ENCODE measurements at regions not wholly inside any gene's neighbourhood (a gene's known extent, or its start where the extent isn't known, plus 50 kb on each side); places are given as distances from the start of the nearest gene placed in this dataset.

- intact Hi-C loops (cut with micrococcal nuclease; ENCODE audit: unreplicated experiment) (no loop called here), in situ Hi-C loops (cut with MboI) (no loop called here)
- Histone ChIP-seq H3K4me1 (ENCODE audit: control insufficient read depth, insufficient read depth, low read length) (no peaks in the 10 kb centered on the region), H3K9me3 (replicated peaks; ENCODE audit: control insufficient read depth, insufficient read depth, low read length) (no peaks in the 10 kb centered on the region), H3K36me3 (ENCODE audit: control insufficient read depth in 2 of 2, insufficient read depth in 2 of 2, low read length in 1 of 2) (no peaks in the 10 kb centered on the region), H4K20me1 (ENCODE audit: control insufficient read depth, insufficient read depth) (no peaks in the 10 kb centered on the region), H3K79me2 (ENCODE audit: control insufficient read depth, insufficient read depth, low read length) (no peaks in the 10 kb centered on the region), H3K9ac (ENCODE audit: control insufficient read depth, insufficient read depth, low read length) (no peak overlapping the region), H3K27ac (ENCODE audit: control insufficient read depth, insufficient read depth) (no peak overlapping the region), H3K4me3 (no peak overlapping the region), H2AFZ (ENCODE audit: control insufficient read depth, low read depth, low read length) (no peak overlapping the region), H3K27me3 (replicated peaks in 1 of 2; ENCODE audit: control insufficient read depth in 2 of 2, insufficient read depth in 2 of 2, low read length in 1 of 2) (no peaks in the 10 kb centered on the region), H3K4me2 (ENCODE audit: control insufficient read depth, insufficient read depth) (no peak overlapping the region)
- RAD21 ChIA-PET (ENCODE audit: unreplicated experiment) = no interaction called here
- no TSS peak for BruUV-seq (replicated peaks)
- WGBS (ENCODE audit: insufficient coverage, insufficient replicate concordance, low lambda C conversion rate, missing lambda C conversion rate) = 79% methylated on average over 3 of the region's 3 CpGs
- POLR2A ChIA-PET = interaction anchor here (0.5 kb wide), 1 partner anchor 157 kb away, joined by 3 read pairs; no protein-coding TSS in a partner anchor
- SMC1A ChIA-PET (ENCODE audit: uncharacterized antibody, unreplicated experiment) = no interaction called here
- DNase-seq (ENCODE audit: low read depth, low spot score) = no peak
- CTCF ChIA-PET = no interaction called here
- no peak for FAIRE-seq
- no peak for ATAC-seq
- TF ChIP-seq ETV6 (conservative IDR thresholded peaks at IDR 0.05 in 1 of 2, IDR thresholded peaks at IDR 0.05 in 1 of 2; ENCODE audit: borderline replicate concordance in 1 of 2, low read depth in 1 of 2) (no peak), IRF3 (IDR thresholded peaks at IDR 0.05) (no peak), NBN (IDR thresholded peaks at IDR 0.05) (no peak), WRNIP1 (IDR thresholded peaks at IDR 0.05; ENCODE audit: borderline replicate concordance, low read depth, low read length) (no peak), SMAD5 (IDR thresholded peaks at IDR 0.05; ENCODE audit: low read depth) (no peak), HSF1 (IDR thresholded peaks at IDR 0.05; ENCODE audit: low read depth, low read length) (no peak), CHD2 (IDR thresholded peaks at IDR 0.05; ENCODE audit: borderline replicate concordance, low read depth, low read length) (no peak), ASH2L (IDR thresholded peaks at IDR 0.05; ENCODE audit: borderline replicate concordance, low read depth) (no peak), PRDM15 (CRISPR knock-in tag; IDR thresholded peaks at IDR 0.05) (no peak), JUNB (IDR thresholded peaks at IDR 0.05) (no peak), E2F8 (IDR thresholded peaks at IDR 0.05; ENCODE audit: low read depth, partially characterized antibody) (no peak), REST (IDR thresholded peaks at IDR 0.05; ENCODE audit: low read depth, low read length) (no peak)
Measured at GRCh38 chr6:104357928-104358327, 501.8 kb downstream of the HACE1 start.
